Activated CD4-positive, alpha-beta T cell treated with anti-CD3 and anti-CD28 coated beads, Interleukin-2, amount 50 U/mL, for 4 hours (primary cell): ENCODE measurements at regions not wholly inside any gene's neighbourhood (a gene's known extent, or its start where the extent isn't known, plus 50 kb on each side); places are given as distances from the start of the nearest gene placed in this dataset.

Experiments
- DNase-seq, 2 experiments: peaks; one replicate each; pipeline ENCODE4 v3.0.0-alpha.2; 2020

- no peak for DNase-seq
Measured at GRCh38 chr20:63127700-63128364, 88.1 kb downstream of the YTHDF1 start.

DNA sequence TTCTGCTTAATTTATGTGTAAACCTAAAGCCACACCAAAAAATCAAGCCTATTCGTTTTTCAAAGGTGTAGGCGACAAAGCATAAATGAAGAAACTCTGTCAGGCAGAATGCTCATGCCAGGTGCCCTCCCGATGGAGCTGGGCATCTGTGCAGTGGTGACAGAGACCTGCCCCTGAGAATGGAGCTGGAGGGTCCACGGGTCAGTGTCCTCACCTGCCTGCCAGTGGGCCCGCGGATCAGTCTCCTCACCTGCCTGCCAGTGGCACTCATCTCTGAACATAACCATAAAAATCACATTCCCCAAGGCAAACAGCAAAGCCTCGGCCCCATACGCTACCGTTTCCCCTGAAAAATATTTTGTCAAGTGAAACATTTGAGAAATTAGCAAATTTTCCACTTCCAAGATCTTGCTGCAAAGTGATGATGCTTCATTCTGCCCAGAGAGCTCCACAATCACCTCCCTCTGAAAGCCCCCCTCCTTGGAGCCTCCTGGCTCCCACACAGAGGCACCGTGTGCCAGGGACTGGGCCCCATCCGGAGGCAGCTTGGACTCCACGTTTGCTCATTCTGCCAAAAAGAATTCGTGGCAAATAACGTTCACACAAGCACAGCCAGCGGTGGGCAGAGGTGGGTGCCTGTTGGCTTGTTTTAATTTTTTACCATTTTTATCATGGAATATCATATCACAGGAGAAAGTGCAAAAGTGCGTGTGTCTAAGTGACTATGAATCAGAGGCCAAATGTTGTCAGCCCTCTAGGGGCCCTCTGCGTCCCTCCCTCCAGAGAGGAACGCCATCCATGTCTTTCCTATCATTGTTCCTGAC, 88.8 kb downstream of the YTHDF1 start:
- DNase-seq: no peak

DNA sequence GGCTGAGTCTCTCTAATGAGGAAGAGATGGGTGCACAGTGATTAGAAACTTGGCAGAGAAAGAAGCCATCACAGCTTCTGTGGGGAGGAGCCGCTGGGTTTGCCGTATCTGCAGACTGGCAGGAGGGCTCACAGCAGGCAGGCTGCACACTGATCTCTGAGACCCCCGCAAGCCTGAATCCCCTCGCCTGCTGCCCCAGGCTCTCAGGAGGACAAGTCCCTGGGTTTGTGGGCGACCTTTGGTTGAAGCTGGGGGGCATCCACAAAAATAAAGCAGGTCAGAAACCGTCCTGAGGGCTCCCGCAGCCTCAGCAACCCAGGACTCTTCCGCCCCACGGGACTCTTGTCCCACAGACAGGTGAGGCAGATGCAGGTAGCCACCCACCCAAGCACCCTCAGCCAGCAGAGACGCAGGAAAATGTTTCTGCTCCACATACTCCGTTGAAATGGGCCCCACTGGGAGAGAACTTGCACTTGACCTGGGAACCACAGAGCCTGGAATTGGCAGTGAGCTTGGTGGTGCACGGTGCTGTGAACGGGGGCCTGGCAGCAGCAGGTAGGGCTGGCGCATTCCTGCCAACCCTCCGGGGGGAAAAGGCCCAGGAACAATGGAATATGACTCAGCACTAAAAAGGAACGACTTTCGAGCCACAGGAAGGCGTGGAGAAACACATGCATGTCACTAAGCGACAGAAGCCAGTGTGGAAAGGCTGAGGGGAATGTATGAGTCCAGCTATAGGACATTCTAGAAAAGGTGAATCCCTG, 89.9 kb downstream of the YTHDF1 start:
- no peak for DNase-seq

GRCh38 chr20:63125581-63125837, 90.4 kb downstream of the YTHDF1 start:
- DNase-seq: no peak

DNA sequence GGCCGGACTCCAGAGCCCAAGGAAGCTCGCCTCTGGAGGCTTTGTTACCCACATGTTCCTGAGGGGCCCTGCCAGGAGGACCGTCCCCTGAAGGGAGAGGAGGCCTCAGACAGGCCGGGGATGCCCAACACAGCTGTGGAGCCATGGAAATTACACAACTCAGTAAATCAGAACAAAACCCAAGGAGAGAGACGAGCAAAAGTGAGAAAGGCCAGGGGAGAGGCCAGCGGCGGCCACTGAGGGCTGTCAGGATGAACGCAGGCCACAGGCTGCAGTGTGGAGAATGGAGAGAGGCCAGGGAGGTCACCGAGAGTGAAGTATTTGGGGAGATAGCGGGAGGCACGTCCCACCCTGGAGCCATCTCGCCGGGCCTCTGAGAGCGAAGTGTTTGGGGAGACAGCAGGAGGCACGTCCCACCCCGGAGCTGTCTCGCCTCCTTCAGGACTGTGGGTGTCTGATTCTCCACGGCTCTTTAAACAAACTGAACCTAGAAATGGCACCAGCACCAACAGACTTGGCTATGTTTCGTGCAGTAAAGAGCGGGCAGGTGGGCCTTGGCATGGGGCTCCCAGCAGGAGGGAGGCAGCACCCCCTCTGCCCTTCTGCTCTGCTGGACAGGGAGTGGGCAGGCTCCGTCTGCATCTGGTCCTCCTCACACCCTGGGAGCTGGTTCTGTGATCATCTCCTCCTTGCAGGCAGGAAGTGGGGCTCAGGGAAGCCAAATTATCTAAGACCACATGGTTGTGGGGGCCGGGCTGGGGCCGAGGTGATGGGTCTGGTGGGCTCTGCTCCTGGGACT, 91.0 kb downstream of the YTHDF1 start:
- no peak for DNase-seq

DNA sequence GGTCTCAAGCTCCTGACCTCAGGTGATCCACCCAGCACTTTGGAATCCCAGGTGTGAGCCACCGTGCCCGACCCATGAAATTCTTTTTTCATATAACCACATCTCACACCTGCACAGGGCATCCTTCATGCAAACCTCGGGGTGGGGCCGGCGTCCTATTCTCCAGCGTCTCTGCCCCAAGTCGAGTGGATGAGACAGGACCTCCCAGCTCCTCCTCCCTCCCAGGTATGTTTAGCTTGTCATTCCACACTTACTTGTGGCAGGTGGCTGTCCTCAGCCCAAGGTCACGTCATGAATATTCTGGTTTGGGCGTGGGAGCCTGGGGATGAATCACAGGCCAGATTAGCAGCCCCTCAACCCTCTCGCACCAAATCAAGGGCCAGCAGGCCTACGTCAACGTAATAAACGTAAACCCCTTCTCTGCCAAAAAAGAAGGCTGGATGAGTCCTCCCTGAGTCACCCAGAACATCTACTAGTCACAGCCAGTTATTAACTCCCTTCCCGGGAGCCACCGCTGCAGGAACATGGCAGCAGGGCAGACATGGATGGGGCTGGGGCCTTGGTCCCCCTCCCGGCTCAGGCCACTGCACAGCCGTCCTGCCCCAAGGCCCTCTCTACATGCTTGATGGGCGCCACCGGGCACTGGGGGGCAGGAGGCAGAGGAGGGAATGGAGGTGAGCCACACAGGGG, 91.7 kb downstream of the YTHDF1 start:
- DNase-seq: no peak

DNA sequence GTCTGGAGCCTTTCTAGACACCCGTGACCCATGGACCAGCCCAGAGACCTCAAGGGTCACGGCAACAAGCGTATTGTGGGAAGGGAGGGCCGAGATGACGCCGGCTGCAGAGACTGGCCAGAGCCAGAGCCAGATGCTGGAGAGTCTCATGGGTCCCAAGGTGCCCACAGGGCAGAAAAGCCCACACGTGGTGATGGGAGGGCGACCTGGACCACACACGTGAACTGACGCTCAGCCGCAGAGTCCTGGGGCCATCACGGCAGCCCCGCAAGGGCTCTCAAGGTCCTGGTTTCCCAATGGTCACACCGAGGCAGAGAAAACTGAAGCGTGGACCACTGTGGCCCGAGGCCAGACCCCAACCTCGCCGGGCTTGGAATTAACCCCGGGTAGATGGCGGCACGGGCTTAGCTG, 92.6 kb downstream of the YTHDF1 start:
- DNase-seq: no peak

GRCh38 chr20:63122626-63123025, 93.3 kb downstream of the YTHDF1 start:
- no peak for DNase-seq

GRCh38 chr20:63121749-63122405, 94.1 kb downstream of the YTHDF1 start:
- DNase-seq: no peak

DNA sequence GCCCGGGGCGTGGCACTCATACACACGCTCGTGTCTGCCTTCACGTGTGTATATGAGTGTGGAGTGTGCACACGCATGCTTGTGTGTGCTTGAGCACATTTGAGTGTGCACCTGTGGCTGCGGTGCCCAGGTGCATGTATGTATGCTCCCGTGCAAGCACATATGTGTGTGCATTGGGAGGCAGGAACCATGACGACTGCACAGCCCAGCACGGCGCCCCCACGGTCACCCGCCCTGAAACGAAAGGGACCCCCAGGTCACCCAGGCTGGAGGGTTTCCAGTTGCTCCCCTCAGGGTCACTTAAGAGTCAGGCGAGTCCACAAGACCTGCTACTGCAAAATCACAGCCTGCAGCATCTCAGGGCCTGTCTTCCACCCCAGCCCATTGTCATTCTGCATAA, 94.7 kb downstream of the YTHDF1 start:
- DNase-seq: no peak

GRCh38 chr20:63120808-63121090, 95.2 kb downstream of the YTHDF1 start:
- no peak for DNase-seq

GRCh38 chr20:63119963-63120807, 95.7 kb downstream of the YTHDF1 start:
- no peak for DNase-seq

DNA sequence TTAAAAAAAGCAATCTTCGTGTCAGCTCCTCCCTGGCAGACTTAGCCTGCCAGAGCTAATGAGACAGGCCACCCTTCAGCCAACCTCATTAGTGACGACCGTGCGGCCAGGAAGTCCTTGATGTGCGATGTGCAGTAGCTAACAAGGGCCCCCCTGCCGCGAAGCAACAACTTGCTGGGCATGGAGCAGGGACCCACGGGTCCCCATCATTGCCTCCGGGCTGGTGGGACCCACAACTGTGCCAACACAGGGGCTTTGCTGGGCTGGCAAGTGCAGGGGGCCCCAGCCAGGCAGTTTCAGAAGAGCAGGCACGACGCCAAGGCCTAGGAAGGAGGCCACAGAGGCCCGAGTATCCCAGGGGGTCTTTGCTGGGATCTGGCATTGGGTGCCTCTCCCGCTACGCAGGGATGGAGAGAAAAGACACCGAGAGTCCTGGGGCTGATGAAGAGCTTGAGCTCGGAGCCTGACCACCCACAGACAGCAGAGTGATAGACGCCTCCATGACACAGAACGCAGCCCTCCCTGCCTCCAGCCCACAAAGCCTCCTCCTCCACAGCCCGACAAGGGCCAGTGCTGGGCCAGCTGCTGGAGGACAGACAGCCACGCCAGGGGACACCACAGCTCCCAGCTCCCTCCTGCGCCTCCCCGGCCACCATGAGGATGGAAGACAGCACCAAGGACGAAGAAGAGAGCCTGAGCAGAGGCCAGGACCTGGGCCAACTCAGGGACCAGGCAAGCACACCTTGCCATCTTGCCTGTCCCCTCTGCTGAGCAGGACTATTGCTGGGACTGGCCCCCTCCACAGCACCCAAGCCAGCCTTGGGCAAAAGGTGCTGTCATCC, 96.6 kb downstream of the YTHDF1 start:
- no peak for DNase-seq

DNA sequence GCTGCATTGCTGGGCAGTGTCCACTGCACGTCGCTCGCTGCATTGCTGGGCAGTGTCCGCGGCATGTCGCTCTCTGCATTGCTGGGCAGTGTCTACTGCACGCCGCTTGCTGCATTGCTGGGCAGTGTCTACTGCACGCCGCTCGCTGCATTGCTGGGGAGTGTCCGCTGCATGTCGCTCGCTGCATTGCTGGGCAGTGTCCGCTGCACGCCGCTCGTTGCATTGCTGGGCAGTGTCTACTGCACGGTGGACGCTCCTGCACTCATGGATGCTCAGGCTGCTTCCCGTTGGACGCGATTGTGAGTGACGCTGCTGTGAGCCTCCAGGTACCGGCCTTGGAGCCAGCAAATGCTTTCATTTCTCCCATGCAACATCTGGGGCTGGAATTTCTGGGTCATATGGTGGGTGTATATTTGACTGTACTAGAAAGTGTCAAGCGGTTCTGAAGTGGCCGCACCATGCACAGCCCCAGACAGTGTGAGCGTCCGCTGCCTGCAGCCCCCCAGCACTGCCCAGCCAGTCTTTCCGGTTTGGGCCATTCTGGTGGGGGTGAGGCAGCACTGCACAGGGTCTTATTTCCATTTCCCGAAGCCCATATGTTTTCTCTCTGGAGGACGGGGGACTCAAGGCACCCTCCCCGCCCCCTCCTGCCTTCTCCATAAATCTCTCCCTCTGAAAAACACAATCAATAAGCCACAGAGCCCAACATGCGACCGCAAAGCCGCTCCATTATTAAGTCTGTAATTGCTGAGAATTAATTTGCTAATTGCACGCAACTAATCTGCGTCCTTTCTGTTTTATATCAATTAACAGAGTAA, 97.4 kb downstream of the YTHDF1 start:
- DNase-seq: no peak

DNA sequence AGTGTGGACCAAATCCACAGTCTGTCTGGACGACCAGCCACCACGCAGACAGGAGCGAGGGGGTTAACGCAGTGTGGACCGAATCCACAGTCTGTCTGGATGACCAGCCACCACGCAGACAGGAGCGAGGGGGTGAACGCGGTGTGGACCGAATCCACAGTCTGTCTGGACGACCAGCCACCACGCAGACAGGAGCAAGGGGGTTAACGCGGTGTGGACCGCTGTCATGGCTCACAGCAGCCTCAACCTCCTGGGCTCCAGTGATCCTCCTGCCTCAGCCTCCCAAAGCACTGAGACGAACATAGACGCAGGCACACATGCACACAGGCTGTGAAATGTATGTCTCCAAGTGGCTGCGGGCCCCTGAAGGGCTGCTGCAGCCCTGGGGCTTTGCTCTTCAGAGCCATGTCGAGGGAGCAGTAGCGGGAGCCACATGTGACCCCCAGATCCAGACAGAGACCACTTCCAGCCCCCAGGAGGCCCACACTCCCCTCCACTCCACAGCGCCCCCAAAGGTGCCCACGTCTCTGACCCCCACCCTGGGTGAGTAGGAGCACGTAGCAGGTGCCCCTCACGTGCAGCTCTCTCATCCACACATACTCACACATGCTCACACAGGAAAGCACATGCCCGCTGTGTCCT, 98.1 kb downstream of the YTHDF1 start:
- no peak for DNase-seq

DNA sequence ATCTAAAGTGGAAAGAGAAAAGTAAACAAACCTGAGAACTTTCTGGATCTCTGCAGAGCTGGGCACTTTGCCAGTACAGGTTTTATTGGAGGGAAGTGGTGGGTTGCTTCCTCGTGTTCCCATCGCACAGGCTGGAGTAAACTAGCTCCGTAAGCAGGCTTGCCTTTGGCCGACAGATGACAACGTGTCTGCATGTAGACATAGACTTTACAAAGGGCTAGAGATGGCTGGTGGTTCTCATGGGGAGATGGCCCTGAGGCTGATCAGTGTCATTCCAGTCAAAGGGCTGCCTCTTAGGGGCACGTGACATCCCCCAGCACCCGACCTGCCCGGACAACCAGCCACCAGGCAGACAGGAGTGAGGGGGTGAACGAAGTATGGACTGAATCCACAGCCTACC, 98.8 kb downstream of the YTHDF1 start:
- DNase-seq: no peak

GRCh38 chr20:63116412-63117106, 99.4 kb downstream of the YTHDF1 start:
- no peak for DNase-seq
